HK-2 (cell line): ENCODE measurements at regions not wholly inside any gene's neighbourhood (a gene's known extent, or its start where the extent isn't known, plus 50 kb on each side); places are given as distances from the start of the nearest gene placed in this dataset.
"Not testable (repeated sequence)": the region's sequence is repeated elsewhere in the genome, so short reads cannot be mapped to it uniquely, and the experiment has no call there.

ENCODE experiments used
- DNase-seq: peaks from one replicate; pipeline ENCODE4 v3.0.0-alpha.2; 2018; ENCODE audit not compliant: unreplicated experiment

- not testable (repeated sequence) for DNase-seq
Measured at GRCh38 chr5:176018598-176018997, 50.5 kb upstream of the THOC3 start.

GRCh38 chr5:176020852-176021251 is 52.7 kb upstream of the THOC3 start:
- not testable (repeated sequence) for DNase-seq

- DNase-seq, result not testable (repeated sequence)
Measured at GRCh38 chr5:176023535-176023934, 55.4 kb upstream of the THOC3 start.

GRCh38 chr5:176029445-176029844 is 61.3 kb upstream of the THOC3 start:
- DNase-seq, result not testable (repeated sequence)

GRCh38 chr5:176030361-176031117 is 62.4 kb upstream of the THOC3 start:
- DNase-seq, result not testable (repeated sequence)

- not testable (repeated sequence) for DNase-seq
Measured at GRCh38 chr5:176031118-176031510, 63.0 kb upstream of the THOC3 start.

GRCh38 chr5:176033186-176033585 is 65.1 kb upstream of the THOC3 start:
- not testable (repeated sequence) for DNase-seq

- DNase-seq, result not testable (repeated sequence)
Measured at GRCh38 chr5:176034407-176035200, 66.5 kb upstream of the THOC3 start.

- DNase-seq, result not testable (repeated sequence)
Measured at GRCh38 chr5:176035201-176035530, 67.1 kb upstream of the THOC3 start.

GRCh38 chr5:176035816-176036308 is 67.7 kb upstream of the THOC3 start:
- not testable (repeated sequence) for DNase-seq

GRCh38 chr5:176036391-176036790 is 68.3 kb upstream of the THOC3 start:
- DNase-seq, result not testable (repeated sequence)

GRCh38 chr5:176037190-176037589 is 69.1 kb upstream of the THOC3 start:
- DNase-seq, result not testable (repeated sequence)

- not testable (repeated sequence) for DNase-seq
Measured at GRCh38 chr5:176040105-176040801, 72.1 kb upstream of the THOC3 start.

- not testable (repeated sequence) for DNase-seq
Measured at GRCh38 chr5:176041248-176041994, 73.3 kb upstream of the THOC3 start.

GRCh38 chr5:176042020-176042658 is 74.0 kb upstream of the THOC3 start:
- DNase-seq, result not testable (repeated sequence)

- not testable (repeated sequence) for DNase-seq
Measured at GRCh38 chr5:176043252-176043829, 75.2 kb upstream of the THOC3 start.

GRCh38 chr5:176043986-176044385 is 75.9 kb upstream of the THOC3 start:
- DNase-seq, result not testable (repeated sequence)

GRCh38 chr5:176044431-176044830 is 76.3 kb upstream of the THOC3 start:
- DNase-seq, result not testable (repeated sequence)

- DNase-seq, result not testable (repeated sequence)
Measured at GRCh38 chr5:176045442-176045841, 77.3 kb upstream of the THOC3 start.

GRCh38 chr5:176048671-176049070 is 80.6 kb upstream of the THOC3 start:
- DNase-seq, result not testable (repeated sequence)
